HG02798 (cell line): ENCODE measurements at regions not wholly inside any gene's neighbourhood (a gene's known extent, or its start where the extent isn't known, plus 50 kb on each side); places are given as distances from the start of the nearest gene placed in this dataset.
"Not testable (repeated sequence)": the region's sequence is repeated elsewhere in the genome, so short reads cannot be mapped to it uniquely, and the experiment has no call there.

Experiments
- ATAC-seq: cut with Tn5 transposase; IDR thresholded peaks from one replicate; pipeline ENCODE4 v1.9.1; 2021; ENCODE audit warnings: mild to moderate bottlenecking; ENCODE audit not compliant: unreplicated experiment, poor library complexity

DNA sequence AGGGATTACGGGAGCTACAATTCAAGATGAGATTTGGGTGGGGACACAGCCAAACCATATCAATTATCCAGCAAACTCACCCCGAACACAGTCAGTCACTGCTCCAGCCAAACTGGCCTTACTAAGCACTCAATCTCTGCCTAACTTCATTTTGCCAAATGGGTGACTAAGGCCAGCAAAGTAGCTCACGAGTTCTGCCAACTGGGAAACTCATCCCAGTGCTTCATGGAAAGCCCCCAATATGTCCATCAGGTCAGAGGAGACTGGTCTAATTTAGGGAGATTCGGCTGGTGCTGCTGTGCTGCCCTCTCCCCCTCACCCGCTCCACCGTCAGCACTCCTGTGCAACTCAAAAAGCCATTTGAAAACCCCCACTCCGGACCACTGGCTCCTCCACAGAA, 324.0 kb downstream of the FOXO1 start:
- ATAC-seq: no peak

DNA sequence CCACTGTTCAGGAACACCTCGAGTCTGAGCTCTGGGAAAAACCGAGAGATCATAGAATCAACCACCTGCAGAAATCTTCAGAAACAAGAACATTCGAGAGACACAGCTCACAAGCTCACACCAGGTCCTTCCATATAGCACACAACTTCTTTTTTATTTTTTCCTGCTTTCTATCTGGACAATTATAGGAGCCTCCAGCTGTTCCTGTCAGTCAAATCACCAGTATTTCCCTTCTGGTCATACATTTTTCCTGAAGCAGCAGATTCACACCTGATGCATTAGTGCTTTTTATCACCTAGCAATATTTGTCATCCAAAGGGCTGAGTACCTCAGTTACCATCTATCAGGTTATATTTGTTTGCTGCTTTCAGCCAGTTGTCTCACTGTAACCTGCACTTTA, 323.5 kb downstream of the FOXO1 start:
- no peak for ATAC-seq

DNA sequence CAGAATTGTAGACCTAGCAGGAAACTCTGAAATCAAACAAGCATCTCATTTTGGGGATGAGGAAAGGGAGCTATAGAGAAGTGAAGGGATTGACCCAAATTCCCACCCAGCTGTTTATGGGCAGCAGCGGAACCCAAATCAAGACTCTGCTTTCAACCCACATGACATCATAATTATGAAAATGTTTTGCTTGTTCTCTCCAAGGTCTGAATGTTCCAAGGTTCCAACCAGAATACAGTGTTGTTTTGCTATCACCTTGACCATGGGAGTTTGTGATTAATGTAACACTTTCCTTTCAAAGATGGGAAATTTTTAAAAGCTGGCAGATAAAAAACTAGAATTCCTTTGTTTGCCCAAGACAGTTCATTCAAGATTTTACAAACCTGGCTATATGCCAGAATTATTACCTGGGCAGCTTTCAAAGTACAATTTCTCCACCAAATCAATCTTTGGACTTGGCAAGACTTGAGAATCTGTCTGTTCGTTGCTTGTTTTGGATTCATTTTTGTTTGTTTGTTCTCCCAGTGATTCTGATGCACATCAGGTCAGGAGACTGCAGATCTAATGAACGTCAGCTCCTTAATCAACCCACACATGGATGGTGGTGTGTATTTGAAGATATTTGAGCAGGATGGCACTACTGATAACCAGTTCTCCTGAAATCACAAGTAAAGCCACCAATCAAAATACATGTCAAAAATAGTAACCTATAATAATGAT, 322.7 kb downstream of the FOXO1 start:
- ATAC-seq: no peak

DNA sequence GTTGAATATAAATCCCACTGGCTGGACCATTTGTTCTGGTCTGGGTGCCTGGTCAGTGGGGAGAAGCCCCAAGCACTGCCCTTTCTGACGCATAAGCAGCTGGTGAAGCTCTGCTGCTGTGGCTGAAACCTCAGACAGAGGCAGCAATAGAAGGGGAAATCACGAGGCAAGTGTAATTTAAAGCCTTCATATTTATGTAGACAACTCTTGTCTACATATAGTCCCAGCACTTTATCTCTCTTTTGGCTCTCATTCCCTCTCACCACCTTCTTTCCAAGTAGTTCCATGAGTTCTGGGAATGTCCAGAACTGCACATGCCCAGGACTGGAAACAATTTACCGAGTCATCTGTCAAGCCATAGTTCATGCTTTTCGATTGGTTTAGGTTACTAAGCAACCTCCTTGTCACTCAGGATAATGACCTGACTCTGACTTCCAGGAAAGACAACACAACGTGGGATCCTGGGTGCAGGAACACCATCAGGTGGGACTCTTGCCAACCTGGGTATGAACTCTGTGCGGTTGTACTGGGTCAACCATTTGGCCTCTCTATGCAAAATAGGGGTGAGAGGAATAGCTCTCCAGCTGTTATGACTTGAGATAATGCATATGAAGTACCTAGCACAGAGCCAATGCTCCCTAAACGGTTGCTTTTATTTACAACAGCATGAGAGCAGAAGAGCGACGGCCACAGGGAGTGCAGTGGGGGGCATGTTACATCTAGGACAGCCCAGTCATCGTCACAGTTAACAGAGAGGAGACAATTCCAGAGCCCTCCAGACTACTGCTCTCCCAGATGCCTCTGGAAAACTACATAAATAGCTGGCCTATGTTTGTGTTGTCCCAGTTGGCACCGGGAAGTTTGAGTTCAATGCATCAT, 321.9 kb downstream of the FOXO1 start:
- peak; percentile 81 for ATAC-seq

DNA sequence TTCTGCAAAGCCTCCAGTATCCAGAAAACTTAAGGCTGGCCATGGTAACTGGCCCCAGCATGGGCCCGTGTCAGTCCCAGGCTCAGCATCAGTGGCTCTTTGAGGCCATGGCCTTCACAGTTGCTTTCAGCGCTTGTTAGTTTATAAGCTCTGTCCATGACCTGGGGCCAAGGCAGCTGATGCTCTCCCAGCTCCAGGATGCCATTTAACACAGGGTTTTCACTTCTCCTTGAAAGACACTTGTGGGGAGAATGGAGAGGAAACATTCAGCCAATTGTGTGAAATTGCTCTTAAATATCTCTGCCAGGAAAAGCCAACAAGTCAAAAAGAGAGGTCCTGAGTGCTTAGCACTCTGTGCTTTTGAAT, 321.3 kb downstream of the FOXO1 start:
- ATAC-seq: no peak

DNA sequence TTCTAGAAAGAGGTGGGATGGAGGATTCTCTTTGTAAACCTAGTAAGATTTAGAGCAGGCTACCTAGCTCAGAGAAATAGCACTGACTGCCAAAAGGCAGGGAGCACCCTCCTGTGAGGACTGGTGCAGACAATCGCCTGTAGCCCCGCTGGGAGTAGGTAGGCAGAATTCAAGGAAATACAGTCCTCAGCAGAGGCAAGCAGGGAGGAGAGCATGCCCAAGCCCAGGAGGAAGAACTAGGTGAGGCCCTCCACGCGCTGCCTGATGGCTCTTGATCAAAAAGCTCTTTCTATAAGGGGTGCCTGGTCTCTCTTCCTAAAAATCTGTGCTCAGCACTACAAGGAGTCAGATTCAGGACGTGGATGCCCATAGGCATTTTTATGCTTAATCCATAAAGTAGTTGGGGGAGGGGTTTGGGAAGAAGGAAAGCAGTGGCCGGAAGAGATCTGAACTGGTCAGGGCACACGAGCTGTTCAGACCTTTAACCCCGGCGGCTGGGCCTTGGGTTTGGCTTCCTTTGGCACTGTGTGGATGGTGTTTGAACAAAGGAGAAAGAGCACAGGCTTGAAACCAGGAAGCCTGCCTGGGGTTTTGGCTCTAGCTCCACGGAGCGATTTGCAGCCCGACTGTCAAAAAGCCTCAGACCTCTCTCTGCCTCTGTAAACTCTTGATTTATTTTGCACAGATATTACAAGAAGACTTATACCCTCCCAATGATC, 320.6 kb downstream of the FOXO1 start:
- ATAC-seq: no peak

DNA sequence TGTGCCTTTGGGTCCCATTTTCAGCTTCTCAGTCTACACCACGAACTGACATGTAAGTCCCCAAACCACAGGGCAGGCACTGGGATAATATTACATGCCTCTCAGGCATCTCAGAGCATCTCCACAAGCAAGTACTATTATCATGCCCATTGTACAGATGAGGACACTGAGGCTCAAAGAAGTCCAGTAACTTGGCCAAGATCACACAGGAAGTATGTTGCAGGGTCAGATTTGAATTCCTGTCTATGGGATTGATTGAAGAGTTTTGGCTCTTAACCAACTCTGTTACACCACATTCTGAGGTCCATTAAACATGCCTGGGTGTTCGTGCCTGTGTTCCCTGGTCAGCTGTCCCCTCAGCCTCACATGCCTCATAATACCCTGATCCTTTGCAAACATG, 319.8 kb downstream of the FOXO1 start:
- ATAC-seq: no peak

DNA sequence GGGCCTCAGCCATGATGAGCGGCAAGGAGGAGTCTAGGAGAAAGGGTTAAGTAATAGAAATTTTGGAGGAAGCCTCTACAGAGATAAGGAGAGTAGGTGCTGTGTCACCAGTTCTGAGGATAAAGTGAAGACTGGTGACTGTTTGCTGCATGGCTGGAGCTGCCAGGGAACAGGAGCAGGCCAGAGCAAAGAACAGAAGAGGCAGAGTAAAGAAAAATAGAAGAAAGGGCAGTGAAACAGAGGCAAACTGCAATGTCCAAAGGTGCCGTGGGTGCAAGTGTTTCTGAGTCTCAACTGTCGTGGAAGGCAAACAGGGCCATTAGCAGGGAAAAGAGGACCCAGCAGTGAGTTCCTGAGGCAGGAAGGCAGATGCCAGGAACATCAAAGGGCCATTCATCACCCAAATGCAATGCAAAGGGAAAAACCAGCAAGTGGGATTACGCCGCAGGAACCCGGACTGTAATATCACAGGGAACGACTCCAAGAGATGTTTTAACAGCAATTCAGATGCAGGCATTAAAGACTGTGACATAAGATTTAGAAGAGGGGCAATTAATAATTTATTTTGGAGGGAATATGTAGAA, 318.3 kb downstream of the FOXO1 start:
- no peak for ATAC-seq

DNA sequence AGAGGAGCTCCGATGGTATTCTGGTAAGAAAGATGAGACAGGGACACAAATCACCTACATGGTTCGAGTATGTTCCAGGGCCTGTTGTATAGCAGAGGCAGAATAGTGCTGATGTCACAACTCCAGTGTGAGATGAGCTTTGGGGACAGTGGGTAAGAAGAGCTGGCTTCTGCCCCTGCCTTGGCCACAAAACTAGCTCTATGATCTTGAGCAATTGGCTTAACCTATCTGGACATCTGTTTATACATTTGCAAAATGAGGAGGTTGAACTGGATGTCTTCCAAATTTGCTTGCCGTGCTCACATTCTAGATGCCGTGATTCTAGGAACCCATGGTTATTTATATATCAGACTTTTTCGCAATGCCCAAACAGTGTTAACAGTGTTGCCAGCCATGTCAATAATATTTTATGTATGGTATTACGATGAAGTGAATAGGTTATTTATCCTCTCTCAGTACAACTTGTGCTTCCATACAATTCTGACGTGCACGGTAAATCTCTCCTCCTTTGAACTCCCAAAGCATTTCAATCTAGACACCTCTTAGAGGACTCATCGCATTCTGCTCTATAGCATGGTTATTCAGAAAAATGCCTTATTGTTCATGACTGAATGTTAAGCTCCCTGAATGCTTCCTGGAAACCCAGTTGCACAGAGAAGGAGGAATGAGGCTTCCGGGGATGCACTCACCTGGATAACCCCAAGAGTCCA, 316.0 kb downstream of the FOXO1 start:
- no peak for ATAC-seq

DNA sequence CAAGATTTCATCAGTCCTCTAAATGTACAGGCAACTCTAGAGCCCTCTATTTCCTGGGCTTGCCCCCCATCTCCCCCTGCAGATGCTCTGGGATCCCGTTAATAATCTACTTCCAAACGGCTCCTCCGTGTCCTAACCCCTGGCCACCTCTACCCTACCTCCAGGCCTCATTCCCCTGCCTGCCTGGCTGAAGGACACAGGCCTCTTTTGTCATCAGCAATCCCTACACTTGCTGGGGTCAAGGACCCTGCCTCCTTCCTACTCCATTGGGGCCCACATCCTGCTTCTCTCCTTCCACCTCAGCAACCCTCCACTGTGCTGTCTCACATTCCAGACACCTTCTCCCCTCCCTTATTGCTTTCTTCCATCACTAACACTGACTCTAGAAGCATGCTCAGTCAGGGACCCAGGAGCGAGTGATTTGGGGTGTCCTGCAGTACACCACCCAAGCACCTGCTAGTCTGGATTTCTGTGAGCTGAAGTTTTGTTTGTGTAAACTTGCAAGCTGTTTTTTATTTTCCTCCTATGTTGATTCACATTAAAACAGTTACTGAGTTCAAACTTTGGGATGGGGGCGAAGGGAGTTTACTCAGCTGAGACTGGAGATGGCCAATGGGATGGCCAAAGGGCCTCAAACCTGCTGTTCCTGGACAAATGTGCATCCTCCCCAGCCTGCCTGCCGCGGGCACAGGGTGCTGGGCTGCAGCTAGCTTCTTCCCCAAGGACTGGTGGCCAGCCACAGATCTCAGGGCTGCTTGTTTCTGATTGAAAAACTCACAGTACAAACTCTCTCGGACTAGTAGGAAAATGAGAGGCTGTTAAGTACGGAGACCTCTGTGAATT, 314.7 kb downstream of the FOXO1 start:
- no peak for ATAC-seq

DNA sequence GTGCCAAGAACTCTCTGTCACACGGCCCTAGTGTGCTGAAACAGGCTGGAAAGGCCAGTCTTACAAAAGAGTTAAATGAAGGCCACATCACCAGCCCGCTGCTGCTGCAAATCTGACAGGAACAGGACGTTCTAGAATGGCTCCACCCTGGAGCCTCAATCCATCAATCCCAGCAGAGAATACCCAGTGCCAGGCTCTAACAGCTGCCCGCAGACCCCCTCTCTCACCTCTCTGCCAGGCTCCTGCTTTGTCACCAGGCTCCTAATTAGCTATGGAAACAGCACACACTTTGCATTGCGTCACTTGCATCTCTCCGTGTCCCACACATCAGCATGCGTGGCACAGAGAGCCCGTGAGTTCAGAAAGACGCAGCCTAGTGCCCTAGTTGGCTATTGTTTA, 314.1 kb downstream of the FOXO1 start:
- ATAC-seq: no peak

DNA sequence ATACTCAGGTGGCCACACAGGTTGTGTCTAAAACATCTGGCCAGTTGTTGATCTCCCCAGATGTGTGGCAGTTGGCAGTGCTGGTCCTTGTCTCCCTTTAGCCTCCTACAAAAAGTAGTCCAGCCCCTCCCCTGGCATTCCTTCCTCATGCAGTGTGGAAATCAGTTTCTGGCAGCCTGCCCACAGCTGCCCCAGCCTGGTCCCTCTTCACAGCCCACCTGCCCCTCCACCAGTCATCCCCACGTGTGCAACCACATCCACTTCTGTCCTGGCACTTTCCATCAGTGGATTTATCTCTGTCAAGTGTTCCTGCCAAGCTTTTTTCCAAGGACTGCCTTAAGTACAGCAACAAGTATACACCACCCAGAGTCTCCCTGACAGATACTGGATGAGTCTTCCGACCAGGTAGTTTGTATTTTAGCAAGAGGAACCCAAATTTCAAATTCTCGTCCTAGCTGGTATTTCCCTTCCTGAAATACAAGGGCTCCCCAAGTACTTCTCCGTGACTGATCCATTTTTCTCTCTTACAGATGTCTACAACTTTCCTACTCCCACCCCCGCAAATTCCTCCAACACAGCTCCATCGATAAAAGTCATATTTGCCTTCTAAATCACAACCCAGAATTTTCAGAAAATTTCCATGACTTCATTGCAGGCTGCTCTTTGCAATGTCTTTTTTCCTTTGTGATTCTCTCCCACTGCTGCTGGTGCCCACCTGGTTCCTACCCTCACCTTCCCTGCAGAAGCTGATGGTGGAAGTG, 313.5 kb downstream of the FOXO1 start:
- ATAC-seq: no peak

DNA sequence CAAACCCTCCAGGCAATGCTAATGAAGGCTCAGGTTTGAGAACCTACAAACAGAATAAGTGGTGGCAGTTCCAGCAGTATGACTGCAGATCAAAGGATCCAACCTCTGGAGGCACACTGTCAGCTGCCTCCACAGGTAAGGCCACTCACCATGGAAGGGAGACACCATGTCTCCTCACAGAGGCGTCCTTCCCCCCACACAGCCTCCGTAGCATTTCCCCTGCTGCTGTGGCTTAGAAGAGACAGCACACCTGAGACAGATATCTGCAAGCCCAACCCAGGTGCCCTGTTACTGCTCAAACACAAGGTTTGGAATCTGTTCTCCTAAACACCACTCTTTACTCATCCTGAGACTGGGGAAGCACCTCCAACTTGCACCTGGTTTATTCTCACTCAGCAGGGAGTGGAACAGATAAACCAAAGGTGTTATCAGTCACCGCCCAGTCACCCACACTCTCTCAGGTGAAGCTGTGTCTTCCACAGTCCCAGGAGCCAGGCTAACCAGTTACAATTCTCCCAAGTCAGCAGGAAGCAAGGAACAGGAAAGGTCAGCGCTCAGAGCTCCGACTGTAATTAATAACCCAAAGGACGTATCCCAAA, 311.2 kb downstream of the FOXO1 start:
- ATAC-seq: no peak

DNA sequence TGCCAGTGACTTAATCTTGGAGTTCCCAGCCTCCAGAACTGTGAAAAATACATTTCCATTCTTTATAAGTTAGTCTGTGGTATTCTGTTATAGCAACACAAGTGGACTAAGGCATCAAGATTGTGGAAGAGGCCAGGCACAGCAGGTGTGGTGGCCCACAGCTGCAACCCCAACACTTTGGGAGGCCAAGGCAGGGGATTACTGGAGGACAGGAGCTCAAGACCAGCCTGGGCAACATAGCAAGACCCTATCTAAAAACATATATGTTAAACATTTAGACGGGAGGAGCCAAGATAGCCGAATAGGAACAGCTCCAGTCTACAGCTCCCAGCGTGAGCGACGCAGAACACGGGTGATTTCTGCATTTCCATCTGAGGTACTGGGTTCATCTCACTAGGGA, 310.4 kb downstream of the FOXO1 start:
- no peak for ATAC-seq

DNA sequence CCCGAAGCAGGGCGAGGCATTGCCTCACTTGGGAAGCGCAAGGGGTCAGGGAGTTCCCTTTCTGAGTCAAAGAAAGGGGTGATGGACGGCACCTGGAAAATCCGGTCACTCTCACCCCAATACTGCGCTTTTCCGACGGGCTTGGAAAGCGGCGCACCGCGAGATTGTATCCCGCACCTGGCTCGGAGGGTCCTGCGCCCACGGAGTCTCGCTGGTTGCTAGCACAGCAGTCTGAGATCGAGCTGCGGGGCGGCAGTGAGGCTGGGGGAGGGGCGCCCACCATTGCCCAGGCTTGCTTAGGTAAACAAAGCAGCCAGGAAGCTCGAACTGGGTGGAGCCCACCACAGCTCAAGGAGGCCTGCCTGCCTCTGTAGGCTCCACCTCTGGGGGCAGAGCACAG, 310.0 kb downstream of the FOXO1 start:
- not testable (repeated sequence) for ATAC-seq

DNA sequence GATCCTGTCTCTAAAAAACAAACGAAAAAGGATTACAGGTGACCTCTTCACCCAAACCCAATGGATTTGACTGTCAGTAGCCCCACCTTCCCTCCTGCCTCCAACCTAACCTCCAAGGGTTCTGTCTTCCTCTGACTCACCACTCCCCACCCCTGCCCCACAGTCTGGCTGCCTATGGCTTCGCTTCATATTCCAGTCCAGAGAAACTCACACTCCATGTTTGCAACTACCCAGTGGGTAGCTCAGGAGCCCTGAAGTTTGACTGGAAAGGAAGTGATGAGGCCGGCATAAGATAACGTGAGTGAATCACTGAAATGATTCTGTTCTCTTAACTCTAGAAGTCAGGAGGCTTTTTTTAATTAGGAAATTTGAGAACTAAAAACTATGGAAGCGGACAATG, 303.9 kb downstream of the FOXO1 start:
- no peak for ATAC-seq

DNA sequence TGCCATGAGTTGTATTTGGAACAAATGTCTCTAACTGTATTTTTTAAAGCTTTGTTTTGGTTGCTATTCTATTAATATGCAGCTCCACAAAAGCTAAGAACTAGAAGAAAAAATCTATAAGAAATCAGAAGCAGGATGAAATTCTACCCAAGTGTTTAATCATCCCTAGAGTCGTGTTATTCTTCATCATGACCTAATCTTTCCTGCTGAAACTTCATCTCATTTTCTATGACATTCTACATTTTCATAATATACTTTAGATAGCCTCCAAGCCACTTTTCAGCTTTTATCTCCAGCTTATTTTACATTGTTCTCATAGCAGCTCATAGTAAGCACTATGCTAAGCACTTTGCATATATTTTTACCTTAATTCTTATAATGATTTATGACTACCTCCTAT, 302.8 kb downstream of the FOXO1 start:
- ATAC-seq: no peak

DNA sequence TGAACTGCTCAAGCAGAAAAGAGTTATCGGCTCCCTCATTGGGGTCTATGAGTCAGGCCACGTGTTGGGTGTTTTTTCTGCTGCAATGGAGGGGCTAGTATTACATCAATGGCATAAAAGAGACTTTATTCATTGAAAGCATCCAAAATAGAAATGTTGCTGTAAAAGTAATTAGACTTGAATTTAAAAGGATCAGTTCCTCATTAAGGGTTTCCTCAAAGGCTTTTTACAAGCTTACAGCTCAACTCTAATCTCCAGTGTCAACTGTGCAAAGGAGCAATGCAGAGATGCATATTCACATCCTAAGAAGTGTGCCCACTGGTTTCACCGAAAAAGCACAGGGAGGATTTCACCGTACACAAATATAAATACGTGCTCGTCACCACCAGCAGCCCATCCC, 300.3 kb downstream of the FOXO1 start:
- ATAC-seq: no peak
